Activated CD4-positive, CD25-positive, alpha-beta regulatory T cell treated with anti-CD3 and anti-CD28 coated beads, Interleukin-2, amount 50 U/mL, for 24 hours (primary cell): ENCODE measurements at regions not wholly inside any gene's neighbourhood (a gene's known extent, or its start where the extent isn't known, plus 50 kb on each side); places are given as distances from the start of the nearest gene placed in this dataset.

Experiments
- ATAC-seq, 2 donors: fragments of 150-1000 bp; cut with Tn5 transposase; one replicate each; pipeline ENCODE4 v1.10.0; 2021; ENCODE audit warnings: mild to moderate bottlenecking in 1 of 2, moderate library complexity in 1 of 2

GRCh38 chr9:129353697-129354336 lies 175.8 kb upstream of the IER5L start:
- ATAC-seq, result no peak

GRCh38 chr9:129352146-129352865 lies 174.2 kb upstream of the IER5L start:
- ATAC-seq, result no peak

GRCh38 chr9:129351642-129352145 lies 173.6 kb upstream of the IER5L start:
- ATAC-seq, result no peak

- ATAC-seq, result no peak
Observed at GRCh38 chr9:129351058-129351641, 173.1 kb upstream of the IER5L start.

GRCh38 chr9:129350143-129350935 lies 172.3 kb upstream of the IER5L start:
- no peak for ATAC-seq

GRCh38 chr9:129349665-129349947 lies 171.5 kb upstream of the IER5L start:
- no peak for ATAC-seq

GRCh38 chr9:129348890-129349664 lies 171.0 kb upstream of the IER5L start:
- no peak for ATAC-seq

GRCh38 chr9:129347316-129348120 lies 169.5 kb upstream of the IER5L start:
- ATAC-seq, result no peak

- no peak for ATAC-seq
Observed at GRCh38 chr9:129346046-129346445, 168.0 kb upstream of the IER5L start.

- no peak for ATAC-seq
Observed at GRCh38 chr9:129344641-129345495, 166.8 kb upstream of the IER5L start.

GRCh38 chr9:129343424-129344375 lies 165.6 kb upstream of the IER5L start:
- no peak for ATAC-seq

- ATAC-seq, result no peak
Observed at GRCh38 chr9:129342591-129343423, 164.7 kb upstream of the IER5L start.

GRCh38 chr9:129341987-129342348 lies 163.9 kb upstream of the IER5L start:
- no peak for ATAC-seq

- no peak for ATAC-seq
Observed at GRCh38 chr9:129341171-129341986, 163.3 kb upstream of the IER5L start.

GRCh38 chr9:129340427-129341170 lies 162.5 kb upstream of the IER5L start:
- ATAC-seq, result no peak

GRCh38 chr9:129339539-129340157 lies 161.6 kb upstream of the IER5L start:
- no peak for ATAC-seq
